Posterior cingulate gyrus (tissue), 11 donors: ENCODE measurements at regions not wholly inside any gene's neighbourhood (a gene's known extent, or its start where the extent isn't known, plus 50 kb on each side); places are given as distances from the start of the nearest gene placed in this dataset.
"Not testable (repeated sequence)": the region's sequence is repeated elsewhere in the genome, so short reads cannot be mapped to it uniquely, and the experiment has no call there.

Experiments
- DNase-seq, 10 donors: peaks; one replicate each; pipeline versions ENCODE4 v3.0.0 to v3.0.0-alpha.2; 2020 to 2021; ENCODE audit warnings: mixed read lengths in 3 of 10
- intact Hi-C: fragments of 100-400 bp; cut with DNase I; formaldehyde crosslinking; loops from one replicate; pipeline ENCODE4 v1.15.1; 2023

DNA sequence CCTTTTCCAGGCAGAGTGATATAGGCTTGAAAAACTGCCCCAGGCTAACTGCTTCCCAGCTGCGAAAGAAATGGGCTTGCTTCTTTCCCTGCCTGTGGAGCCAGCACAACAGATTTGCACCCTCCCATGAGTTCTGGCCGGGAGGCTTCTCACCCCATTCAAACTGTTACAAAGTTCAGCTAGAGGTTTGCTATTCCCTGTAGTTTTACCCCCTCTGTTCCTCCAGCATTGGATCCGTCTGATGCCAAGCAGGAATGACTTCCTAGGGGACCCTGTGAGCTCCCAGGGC is 87.6 kb upstream of the NDST4 start:
- DNase-seq, result no peak
- intact Hi-C loops, result no loop called here

DNA sequence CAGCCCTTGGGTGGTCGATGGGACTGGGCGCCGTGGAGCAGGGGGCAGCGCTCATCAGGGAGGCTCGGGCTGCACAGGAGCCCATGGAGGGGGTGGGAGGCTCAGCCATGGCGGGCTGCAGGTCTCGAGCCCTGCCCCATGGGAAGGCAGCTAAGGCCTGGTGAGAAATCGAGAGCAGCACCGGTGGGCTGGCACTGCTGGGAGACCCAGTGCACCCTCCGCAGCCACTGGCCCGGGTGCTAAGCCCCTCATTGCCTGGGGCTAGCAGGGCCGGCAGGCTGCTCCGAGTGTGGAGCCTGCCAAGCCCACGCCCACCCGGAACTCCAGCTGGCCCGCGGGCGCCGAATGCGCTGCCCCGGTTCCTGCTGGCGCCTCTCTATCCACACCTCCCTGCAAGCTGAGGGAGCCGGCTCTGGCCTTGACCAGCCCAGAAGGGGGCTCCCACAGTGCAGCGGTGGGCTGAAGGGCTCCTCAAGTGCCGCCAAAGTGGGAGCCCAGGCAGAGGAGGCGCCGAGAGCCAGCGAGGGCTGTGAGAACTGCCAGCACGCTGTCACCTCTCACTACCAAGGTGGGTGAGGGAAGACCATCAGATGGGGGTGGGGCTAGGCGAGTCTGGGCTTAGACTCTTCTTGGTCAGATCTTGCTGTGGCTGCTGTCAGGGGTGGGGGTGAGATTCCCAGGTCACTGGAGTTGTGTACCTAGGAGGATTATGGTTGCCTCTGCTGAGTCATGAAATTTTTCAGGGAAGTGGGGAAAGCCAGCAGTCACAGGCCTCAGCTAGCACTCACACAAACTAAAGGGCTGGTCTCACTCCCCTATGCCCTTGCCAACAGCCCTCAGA is 87.0 kb upstream of the NDST4 start:
- DNase-seq, result peak in 3 of 10 donors; percentile 43 to 70 (median 52)
- intact Hi-C loops, result not testable (repeated sequence)

- intact Hi-C loops, DNase-seq: not testable (repeated sequence)
Observed at GRCh38 chr4:115194612-115195011, 81.2 kb upstream of the NDST4 start.

DNA sequence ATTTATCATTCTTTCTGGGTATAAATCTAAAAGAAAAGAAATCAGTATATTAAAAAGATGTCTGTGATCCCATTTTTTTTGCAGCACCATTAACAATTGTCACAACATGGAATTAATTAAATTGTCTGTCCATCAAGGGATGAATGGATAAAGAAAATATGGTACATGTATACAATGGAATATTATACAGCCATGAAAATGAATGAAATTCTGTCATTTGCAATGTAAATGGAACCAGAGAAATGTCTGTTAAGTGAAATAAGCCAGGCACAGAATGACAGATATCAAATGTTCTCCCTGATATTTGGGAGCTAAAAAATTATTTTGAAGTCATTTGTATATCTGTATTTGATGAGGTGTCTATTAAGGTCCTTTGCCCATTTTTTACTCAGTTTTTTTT is 77.1 kb upstream of the NDST4 start:
- DNase-seq, result no peak
- intact Hi-C loops, result no loop called here

GRCh38 chr4:115187136-115187535 is 73.7 kb upstream of the NDST4 start:
- intact Hi-C loops, result no loop called here
- DNase-seq, result no peak

GRCh38 chr4:115179438-115180062 is 66.1 kb upstream of the NDST4 start:
- intact Hi-C loops, result not testable (repeated sequence)
- DNase-seq, result peak in 3 of 10 donors; percentile 49 to 76 (median 69)

- intact Hi-C loops, result not testable (repeated sequence)
- DNase-seq, result peak in 2 of 10 donors; percentile 37 to 63
Observed at GRCh38 chr4:115178687-115179086, 65.3 kb upstream of the NDST4 start.

DNA sequence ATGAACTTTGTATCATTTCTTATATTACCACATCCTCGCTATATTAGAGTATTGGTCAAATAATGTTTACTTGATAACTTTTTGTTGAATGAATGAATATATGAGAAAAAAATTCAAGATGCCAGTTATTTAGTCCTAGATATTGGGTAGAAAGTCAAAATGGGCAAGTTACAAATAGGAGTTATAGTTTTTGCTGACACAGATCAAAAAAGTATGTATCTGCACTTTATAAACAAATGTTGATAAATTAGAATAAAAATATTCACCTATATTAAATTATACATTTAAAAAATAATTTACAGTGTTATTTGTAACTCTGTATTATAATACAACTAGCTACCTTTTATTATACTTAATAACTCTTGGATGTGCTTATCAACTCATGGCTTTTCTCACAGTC is 57.8 kb upstream of the NDST4 start:
- DNase-seq, result no peak
- intact Hi-C loops, result no loop called here

DNA sequence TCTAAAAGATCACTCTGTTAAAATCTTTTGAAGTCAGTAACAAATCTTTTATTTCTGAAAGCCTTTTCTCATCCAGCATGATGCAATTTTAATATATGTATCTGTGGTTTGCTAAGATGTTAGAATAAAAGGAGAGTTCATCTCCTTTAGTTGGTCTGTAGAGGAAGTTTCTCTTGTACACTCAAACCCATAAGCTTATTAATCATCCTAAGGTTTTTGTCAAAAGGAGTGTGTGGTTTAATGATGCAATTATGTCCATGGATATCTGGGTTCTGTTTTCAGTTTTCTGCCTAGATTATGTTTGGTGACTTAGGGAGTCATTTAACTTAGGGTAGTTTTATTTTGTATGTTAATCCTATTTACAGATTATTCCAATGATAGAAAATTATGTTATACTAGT is 52.1 kb upstream of the NDST4 start:
- intact Hi-C loops, result no loop called here
- DNase-seq, result no peak
